Stimulated activated CD8-positive, alpha-beta memory T cell treated with anti-CD3 and anti-CD28 coated beads, Interleukin-4, amount 100 ng/mL, for 48 hours (primary cell): ENCODE measurements at regions not wholly inside any gene's neighbourhood (a gene's known extent, or its start where the extent isn't known, plus 50 kb on each side); places are given as distances from the start of the nearest gene placed in this dataset.
"Not testable (repeated sequence)": the region's sequence is repeated elsewhere in the genome, so short reads cannot be mapped to it uniquely, and the experiment has no call there.

Source experiments
- DNase-seq: peaks from one replicate; pipeline ENCODE4 v3.0.0-alpha.2; 2020

- no peak for DNase-seq
Measured at GRCh38 chr5:152456815-152457443, 51.9 kb upstream of the NMUR2 start.

GRCh38 chr5:152462021-152462721 is 57.1 kb upstream of the NMUR2 start:
- DNase-seq, result no peak

- no peak for DNase-seq
Measured at GRCh38 chr5:152464048-152464447, 59.0 kb upstream of the NMUR2 start.

GRCh38 chr5:152465140-152465539 is 60.1 kb upstream of the NMUR2 start:
- DNase-seq, result no peak

GRCh38 chr5:152466085-152466745 is 61.1 kb upstream of the NMUR2 start:
- DNase-seq, result no peak

GRCh38 chr5:152470167-152470566 is 65.1 kb upstream of the NMUR2 start:
- no peak for DNase-seq

- no peak for DNase-seq
Measured at GRCh38 chr5:152472083-152472482, 67.0 kb upstream of the NMUR2 start.

GRCh38 chr5:152474961-152475360 is 69.9 kb upstream of the NMUR2 start:
- DNase-seq, result no peak

GRCh38 chr5:152477536-152477935 is 72.5 kb upstream of the NMUR2 start:
- no peak for DNase-seq

- DNase-seq, result not testable (repeated sequence)
Measured at GRCh38 chr5:152479866-152480265, 74.8 kb upstream of the NMUR2 start.

- DNase-seq, result not testable (repeated sequence)
Measured at GRCh38 chr5:152480677-152481076, 75.6 kb upstream of the NMUR2 start.

GRCh38 chr5:152487130-152487529 is 82.1 kb upstream of the NMUR2 start:
- no peak for DNase-seq

GRCh38 chr5:152488869-152489268 is 83.8 kb upstream of the NMUR2 start:
- no peak for DNase-seq

- DNase-seq, result no peak
Measured at GRCh38 chr5:152499814-152500535, 94.9 kb upstream of the NMUR2 start.

GRCh38 chr5:152501294-152501693 is 96.2 kb upstream of the NMUR2 start:
- no peak for DNase-seq

- DNase-seq, result no peak
Measured at GRCh38 chr5:152503206-152503605, 98.1 kb upstream of the NMUR2 start.

- DNase-seq, result peak; percentile 53
Measured at GRCh38 chr5:152505442-152506042, 100.5 kb upstream of the NMUR2 start.

GRCh38 chr5:152511120-152511519 is 106.0 kb upstream of the NMUR2 start:
- DNase-seq, result no peak

GRCh38 chr5:152511531-152512132 is 106.6 kb upstream of the NMUR2 start:
- DNase-seq, result no peak

- DNase-seq, result no peak
Measured at GRCh38 chr5:152514827-152515397, 109.8 kb upstream of the NMUR2 start.

GRCh38 chr5:152523964-152524363 is 118.9 kb upstream of the NMUR2 start:
- DNase-seq, result no peak

- no peak for DNase-seq
Measured at GRCh38 chr5:152527358-152528052, 122.4 kb upstream of the NMUR2 start.
